ENCODE measurements at regions not wholly inside any gene's neighbourhood (a gene's known extent, or its start where the extent isn't known, plus 50 kb on each side); places are given as distances from the start of the nearest gene placed in this dataset.

- DNase-seq: no peak
Observed at GRCh38 chr2:196318517-196319377, 147.4 kb upstream of the STK17B start.

- no peak for DNase-seq
Observed at GRCh38 chr2:196322973-196323810, 151.8 kb upstream of the STK17B start.

GRCh38 chr2:196324211-196324610 lies 152.8 kb upstream of the STK17B start:
- DNase-seq: no peak

- peak in 1 of 3 experiments; percentile 11 for DNase-seq
Observed at GRCh38 chr2:196328088-196328680, 156.8 kb upstream of the STK17B start.

DNA sequence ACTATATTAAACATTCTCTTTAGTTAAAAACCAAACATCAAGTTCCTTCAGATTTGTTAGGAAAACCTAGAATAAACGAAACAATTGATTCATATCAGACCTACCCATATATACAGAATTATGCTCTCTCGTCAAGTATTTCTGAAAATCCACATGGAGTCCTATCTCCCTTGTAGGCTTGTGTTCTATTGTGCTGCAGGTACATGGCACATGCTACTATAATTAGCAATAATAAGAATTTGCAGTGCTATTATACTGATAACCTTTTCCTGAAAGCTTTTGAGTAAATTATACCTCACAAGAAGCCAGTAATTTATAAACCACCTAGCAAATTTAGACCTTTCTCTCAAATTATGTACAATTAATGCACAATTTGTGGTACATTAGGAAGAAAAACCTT lies 158.6 kb upstream of the STK17B start:
- peak in 1 of 3 experiments; percentile 63 for DNase-seq

- DNase-seq: peak in 2 of 3 experiments; percentile 15 to 68
Observed at GRCh38 chr2:196330645-196331044, 159.3 kb upstream of the STK17B start.

DNA sequence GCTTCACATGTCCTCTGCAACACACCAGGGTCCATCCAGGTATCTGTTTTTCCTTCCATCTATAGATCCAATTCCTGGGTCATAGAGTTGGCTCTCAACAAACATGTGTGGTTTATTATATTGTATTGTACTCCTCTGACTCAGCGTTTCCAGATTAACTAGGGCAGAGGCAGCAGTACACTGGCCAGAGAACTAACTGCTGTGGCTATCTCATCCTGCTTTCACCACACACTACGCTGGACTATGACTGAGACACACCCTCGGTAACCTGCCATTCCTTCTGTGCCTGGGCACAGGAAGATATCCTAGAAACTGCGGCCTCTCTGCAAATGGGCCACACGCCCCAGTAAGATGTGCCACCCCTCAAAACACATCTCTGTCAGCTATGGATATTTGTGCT lies 159.8 kb upstream of the STK17B start:
- peak in 1 of 3 experiments; percentile 46 for DNase-seq

DNA sequence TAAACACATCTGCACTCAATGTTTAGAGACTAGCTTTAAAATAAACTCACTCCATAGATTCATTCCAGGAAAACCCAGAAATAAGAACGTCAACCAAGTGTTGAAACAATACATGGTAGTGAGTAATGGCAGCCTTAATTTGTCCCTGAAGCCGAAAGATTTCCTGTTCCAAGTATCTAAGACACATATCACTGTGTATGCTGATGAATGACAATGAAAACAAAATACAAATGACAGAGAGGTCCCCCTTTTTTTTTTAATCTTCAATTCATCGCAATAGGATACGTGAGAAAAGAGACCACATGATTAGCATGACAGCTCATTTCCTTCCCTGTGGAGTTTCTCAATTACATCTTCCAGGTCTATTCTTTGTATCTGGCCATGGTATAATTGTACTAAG lies 160.5 kb upstream of the STK17B start:
- DNase-seq: peak in 1 of 3 experiments; percentile 25

GRCh38 chr2:196333397-196333796 lies 162.0 kb upstream of the STK17B start:
- no peak for DNase-seq

DNA sequence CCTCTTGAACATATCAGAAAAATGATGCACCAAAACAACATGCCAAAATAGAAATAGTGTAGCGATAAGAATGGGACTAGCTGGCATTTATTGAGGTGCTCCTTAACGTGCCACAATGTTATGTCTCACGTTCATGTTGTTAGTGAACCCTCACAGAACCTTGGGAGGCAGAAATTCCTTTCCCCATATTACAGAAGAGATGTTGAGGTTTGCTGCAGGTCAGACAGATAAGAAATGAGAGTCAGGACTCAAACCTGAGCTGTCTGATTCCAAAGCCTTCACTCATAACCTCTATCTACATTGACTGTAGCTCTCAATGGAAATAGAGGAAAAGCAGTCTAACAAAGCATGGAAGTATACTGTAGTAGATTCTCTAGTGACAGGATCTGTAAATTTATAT lies 163.3 kb upstream of the STK17B start:
- DNase-seq: no peak

DNA sequence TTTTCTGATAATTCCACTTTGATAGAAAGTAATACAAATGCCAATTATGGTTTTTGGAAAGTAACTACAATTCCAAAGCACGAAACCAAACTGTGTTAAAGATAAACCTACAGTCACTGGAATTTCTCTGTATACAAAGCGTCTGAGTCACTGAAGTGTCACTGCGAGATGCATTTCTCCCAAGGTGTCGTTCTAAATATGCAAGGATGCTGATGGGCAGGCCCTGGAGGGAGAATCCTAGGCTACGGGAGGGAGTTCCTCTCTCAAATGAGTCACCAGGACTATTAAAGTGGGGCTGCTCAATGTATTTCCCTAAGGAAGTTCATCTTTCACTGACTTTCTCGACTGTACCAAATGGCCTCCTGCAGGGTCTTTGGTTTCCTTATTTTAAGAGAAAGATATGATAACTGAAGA lies 163.8 kb upstream of the STK17B start:
- no peak for DNase-seq

DNA sequence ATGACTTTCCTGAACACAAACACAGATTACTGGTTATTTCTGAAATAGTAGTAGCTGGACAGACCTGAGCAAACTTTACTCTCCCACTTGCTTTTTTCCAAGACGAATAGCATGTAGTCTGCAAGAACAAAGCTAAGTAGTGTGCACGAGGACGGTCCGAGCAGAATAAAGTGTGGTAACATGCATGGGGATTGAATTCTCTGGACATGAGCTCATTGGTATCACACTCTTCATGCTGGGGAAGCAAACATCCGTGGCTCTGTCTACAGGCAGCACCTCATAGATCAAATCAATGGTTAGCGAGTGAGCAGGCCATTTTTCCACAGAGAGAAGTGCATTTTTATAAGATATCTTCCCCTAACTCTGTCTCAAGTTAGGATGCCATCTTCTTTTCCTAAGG lies 164.8 kb upstream of the STK17B start:
- DNase-seq: no peak

GRCh38 chr2:196336715-196337114 lies 165.3 kb upstream of the STK17B start:
- no peak for DNase-seq

GRCh38 chr2:196337208-196337953 lies 166.0 kb upstream of the STK17B start:
- peak in 2 of 3 experiments; percentile 40 to 55 for DNase-seq

GRCh38 chr2:196338440-196338839 lies 167.1 kb upstream of the STK17B start:
- no peak for DNase-seq

DNA sequence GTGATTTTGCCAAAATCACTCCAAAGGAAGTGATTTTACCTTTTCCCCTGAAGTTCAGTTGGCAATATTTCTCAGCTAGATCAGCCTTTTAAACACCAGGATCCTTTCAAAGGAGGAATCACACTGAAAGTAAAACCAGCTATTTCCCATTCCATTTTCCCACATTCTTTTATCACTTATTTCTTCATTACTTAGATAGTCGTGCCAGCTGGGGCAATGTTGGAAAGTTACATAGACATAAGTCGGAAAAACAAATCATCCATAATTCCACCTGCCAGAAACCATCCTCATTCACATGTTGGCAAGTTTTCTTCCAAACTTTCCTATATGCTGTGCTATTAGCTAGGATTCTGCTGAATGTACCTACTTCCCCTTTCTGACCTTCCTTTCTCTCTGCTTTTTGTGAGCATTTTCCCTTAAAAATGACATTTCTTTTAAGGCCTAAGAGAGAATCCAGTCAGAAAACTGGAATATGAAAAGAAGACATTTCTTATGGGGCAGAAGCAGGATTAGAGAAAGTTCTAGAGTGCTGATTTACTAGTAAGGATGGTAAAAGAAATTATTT lies 170.0 kb upstream of the STK17B start:
- no peak for DNase-seq

DNA sequence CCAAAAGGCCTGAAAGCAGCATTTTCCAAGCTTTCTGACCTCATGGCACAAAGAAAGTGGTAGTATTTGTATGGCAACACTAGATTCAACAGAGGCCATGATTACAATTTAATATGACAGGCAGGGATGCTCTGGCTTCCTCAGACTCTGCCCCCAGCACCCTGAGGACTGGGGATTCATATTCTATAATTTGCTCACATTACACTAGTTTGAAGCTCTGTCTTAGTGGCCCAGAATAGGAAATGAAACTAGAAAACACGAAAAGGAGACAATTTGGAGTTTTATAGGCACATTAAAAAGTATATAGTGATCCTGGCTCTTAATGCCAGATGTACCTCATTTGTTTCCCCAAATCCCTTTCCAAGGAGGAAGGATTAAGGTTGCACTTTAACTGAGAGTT lies 173.0 kb upstream of the STK17B start:
- DNase-seq: no peak

DNA sequence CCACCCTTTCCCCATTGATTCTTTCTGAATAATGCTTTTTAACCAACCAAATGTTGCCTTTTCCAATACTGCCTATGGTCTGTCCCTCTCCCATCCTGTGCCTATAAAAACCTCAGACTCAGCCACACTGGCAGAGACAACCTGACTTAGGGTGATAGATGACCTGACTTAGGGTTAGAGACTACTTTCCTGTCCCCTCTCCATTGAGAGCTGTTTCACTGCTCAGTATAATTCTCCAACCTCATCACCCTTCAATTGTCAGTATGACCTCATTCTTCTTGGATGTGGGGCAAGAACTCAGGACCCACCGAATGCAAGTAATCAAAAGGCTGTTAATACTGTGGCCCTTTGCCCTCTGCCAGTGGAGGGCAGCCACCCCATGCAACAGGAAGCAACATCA lies 182.3 kb upstream of the STK17B start:
- DNase-seq: no peak

GRCh38 chr2:196354186-196354585 lies 182.8 kb upstream of the STK17B start:
- no peak for DNase-seq

- DNase-seq: no peak
Observed at GRCh38 chr2:196356332-196356731, 185.0 kb upstream of the STK17B start.

- DNase-seq: no peak
Observed at GRCh38 chr2:196360650-196361049, 189.3 kb upstream of the STK17B start.

DNA sequence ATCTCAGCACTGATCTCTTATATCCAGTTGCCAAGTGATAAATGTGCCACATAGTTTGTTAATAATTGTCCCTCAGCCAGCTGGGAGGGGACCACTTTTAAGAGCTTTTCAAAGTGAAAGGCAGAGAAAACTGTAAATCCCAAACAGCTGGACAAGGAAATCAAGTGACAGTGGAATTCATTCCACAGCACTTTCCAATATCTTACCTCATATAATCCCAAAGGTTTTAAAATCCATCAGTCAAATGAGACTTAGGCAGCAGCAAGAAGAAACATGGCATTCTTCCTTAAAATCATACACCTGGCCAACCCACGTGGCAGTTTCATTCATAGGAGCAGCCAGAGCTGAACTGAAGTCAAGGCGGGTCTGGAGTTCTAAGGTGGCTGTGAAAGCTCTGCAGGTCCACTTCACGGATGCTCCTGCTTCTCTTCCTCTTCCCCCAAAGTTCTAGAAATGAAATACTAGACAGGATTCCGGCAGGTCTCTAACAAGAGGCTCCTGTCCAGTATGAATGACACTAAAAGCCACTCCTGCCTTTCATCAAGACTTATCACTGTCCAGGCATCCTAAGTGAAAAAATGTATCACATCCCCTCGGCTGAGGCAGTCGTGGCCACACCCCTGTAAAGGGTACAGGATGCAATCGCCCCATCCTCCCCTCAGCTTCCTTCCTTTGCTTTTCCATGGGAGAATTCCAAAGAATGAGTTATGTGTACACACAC lies 190.4 kb upstream of the STK17B start:
- DNase-seq: no peak
